Mucosa of rectum (tissue), 2 donors: ENCODE measurements at regions not wholly inside any gene's neighbourhood (a gene's known extent, or its start where the extent isn't known, plus 50 kb on each side); places are given as distances from the start of the nearest gene placed in this dataset.

Experiments used
- H3K27ac ChIP-seq, 2 donors: one replicate each; pipeline ENCODE4 v1.7.0; 2013; ENCODE audit warnings: inconsistent platforms in 2 of 2, low read depth in 2 of 2, low read length in 2 of 2
- H3K27me3 ChIP-seq, 2 donors: one replicate each; pipeline ENCODE4 v1.7.0; 2013; ENCODE audit warnings: low read length in 2 of 2; ENCODE audit not compliant: control insufficient read depth in 2 of 2, insufficient read depth in 2 of 2
- H3K36me3 ChIP-seq, 2 donors: one replicate each; pipeline ENCODE4 v1.7.0; 2013; ENCODE audit warnings: low read length in 2 of 2; ENCODE audit not compliant: control insufficient read depth in 2 of 2, insufficient read depth in 2 of 2
- H3K4me1 ChIP-seq, 2 donors: one replicate each; pipeline ENCODE4 v1.7.0; 2013; ENCODE audit warnings: low read length in 2 of 2, mild to moderate bottlenecking in 1 of 2; ENCODE audit not compliant: control insufficient read depth in 2 of 2, insufficient read depth in 2 of 2
- H3K4me3 ChIP-seq, 2 donors: one replicate each; pipeline ENCODE4 v1.7.0; 2013; ENCODE audit warnings: low read length in 2 of 2
- H3K9ac ChIP-seq, 2 donors: one replicate each; pipeline ENCODE4 v1.7.0; 2013; ENCODE audit warnings: low read length in 2 of 2, low read depth in 1 of 2, mild to moderate bottlenecking in 1 of 2
- H3K9me3 ChIP-seq, 2 donors: one replicate each; pipeline ENCODE4 v1.7.0; 2013; ENCODE audit warnings: low read length in 2 of 2; ENCODE audit not compliant: control insufficient read depth in 2 of 2
- donor health status: healthy.
- donor health status: Normal muscosa, but diverticular disease.

- peaks cover 0 to 6% of the 10 kb centered on the region in 2 donors for H3K9me3 ChIP-seq
- H3K9ac ChIP-seq: no peak overlapping the region
- no peaks in the 10 kb centered on the region for H3K36me3 ChIP-seq
- H3K27me3 ChIP-seq: no peaks in the 10 kb centered on the region
- no peaks in the 10 kb centered on the region for H3K4me1 ChIP-seq
- H3K4me3 ChIP-seq: no peak overlapping the region
- no peak overlapping the region for H3K27ac ChIP-seq
These were observed 1491.0 kb downstream of the SI start for GRCh38 chr3:163587342-163587741.

DNA sequence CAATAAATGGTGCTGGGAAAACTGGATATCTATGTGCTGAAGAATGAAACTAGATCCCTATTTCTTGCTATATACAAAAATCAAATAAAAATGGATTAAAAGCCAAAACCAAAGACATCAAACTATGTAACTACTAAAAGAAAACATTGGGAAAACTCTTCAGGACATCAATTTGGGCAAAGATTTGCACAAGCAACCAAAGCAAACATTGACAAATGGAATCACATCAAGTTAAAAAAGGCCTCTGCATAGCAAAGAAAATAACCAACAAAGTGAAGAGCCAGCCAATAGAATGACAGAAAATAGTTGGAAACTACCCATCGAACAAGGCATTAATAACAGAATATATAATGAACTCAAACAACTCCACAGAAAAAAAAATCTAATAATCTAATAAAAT is 1495.3 kb downstream of the SI start:
- Histone ChIP-seq H3K4me3 (no peak overlapping the region), H3K27ac (no peak overlapping the region), H3K36me3 (no peaks in the 10 kb centered on the region), H3K27me3 (no peaks in the 10 kb centered on the region), H3K9ac (no peak overlapping the region), H3K4me1 (no peaks in the 10 kb centered on the region), H3K9me3 (peaks cover 0 to 6% of the 10 kb centered on the region in 2 donors)

DNA sequence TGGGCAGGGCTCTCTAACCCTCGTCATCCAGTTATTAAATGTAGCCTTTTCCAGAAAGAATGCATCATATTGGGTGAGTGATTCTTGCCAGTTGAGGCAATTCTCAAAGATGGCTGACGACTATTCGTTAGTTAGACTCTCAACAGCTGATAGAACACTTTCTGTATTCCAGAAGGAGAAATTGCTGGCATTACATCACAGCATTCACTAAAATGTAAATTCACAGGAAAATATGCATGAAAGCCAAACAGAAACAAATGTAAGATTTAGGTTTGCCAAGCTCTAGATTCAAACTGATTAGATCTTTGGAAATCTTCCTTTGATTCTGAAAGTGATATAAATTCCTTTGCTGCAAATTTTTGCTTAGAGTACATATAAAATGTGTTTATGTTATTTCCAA is 1501.0 kb downstream of the SI start:
- no peaks in the 10 kb centered on the region for H3K4me1 ChIP-seq
- H3K9me3 ChIP-seq: no peaks in the 10 kb centered on the region
- H3K4me3 ChIP-seq: no peak overlapping the region
- H3K36me3 ChIP-seq: no peaks in the 10 kb centered on the region
- H3K27me3 ChIP-seq: no peaks in the 10 kb centered on the region
- H3K9ac ChIP-seq: no peak overlapping the region
- no peak overlapping the region for H3K27ac ChIP-seq

DNA sequence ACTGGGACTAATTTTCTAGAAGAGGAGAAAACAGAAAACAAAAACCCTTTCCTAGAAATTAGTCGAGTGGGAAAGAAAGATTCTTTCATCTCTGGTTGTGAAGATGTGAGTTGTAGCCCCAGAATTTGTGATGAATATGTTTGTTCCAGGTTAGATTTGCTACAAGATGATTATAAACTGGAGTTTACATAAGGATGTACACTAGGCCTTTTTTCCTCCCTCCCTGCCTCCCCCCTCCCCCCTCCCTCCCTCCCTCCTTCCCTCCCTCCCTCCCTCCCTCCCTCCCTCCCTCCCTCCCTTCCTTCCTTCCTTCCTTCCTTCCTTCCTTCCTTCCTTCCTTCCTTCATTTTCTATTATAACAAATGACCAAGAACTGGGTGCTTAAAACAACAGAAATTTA is 1502.0 kb downstream of the SI start:
- H3K9ac ChIP-seq: no peak overlapping the region
- no peaks in the 10 kb centered on the region for H3K36me3 ChIP-seq
- no peak overlapping the region for H3K4me3 ChIP-seq
- no peaks in the 10 kb centered on the region for H3K27me3 ChIP-seq
- H3K27ac ChIP-seq: no peak overlapping the region
- H3K4me1 ChIP-seq: no peaks in the 10 kb centered on the region
- no peaks in the 10 kb centered on the region for H3K9me3 ChIP-seq

GRCh38 chr3:163573324-163573723 is 1505.0 kb downstream of the SI start:
- Histone ChIP-seq H3K4me3 (no peak overlapping the region), H3K9ac (no peak overlapping the region), H3K36me3 (no peaks in the 10 kb centered on the region)

GRCh38 chr3:163572856-163573255 is 1505.4 kb downstream of the SI start:
- Histone ChIP-seq H3K27ac (no peak overlapping the region), H3K9me3 (no peaks in the 10 kb centered on the region), H3K9ac (no peak overlapping the region), H3K36me3 (no peaks in the 10 kb centered on the region), H3K27me3 (no peaks in the 10 kb centered on the region), H3K4me3 (no peak overlapping the region), H3K4me1 (no peaks in the 10 kb centered on the region)

More at GRCh38 chr3:163573324-163573723, 1505.0 kb downstream of the SI start:
- no peaks in the 10 kb centered on the region for H3K4me1 ChIP-seq
- no peak overlapping the region for H3K27ac ChIP-seq
- no peaks in the 10 kb centered on the region for H3K9me3 ChIP-seq
- H3K27me3 ChIP-seq: no peaks in the 10 kb centered on the region

GRCh38 chr3:163563485-163563884 is 1514.8 kb downstream of the SI start:
- Histone ChIP-seq H3K36me3 (no peaks in the 10 kb centered on the region), H3K4me1 (no peaks in the 10 kb centered on the region), H3K9ac (no peak overlapping the region), H3K27ac (no peak overlapping the region), H3K4me3 (no peak overlapping the region), H3K27me3 (no peaks in the 10 kb centered on the region), H3K9me3 (no peaks in the 10 kb centered on the region)

GRCh38 chr3:163562625-163563024 is 1515.7 kb downstream of the SI start:
- no peaks in the 10 kb centered on the region for H3K27me3 ChIP-seq
- H3K4me1 ChIP-seq: no peaks in the 10 kb centered on the region
- no peaks in the 10 kb centered on the region for H3K9me3 ChIP-seq
- H3K27ac ChIP-seq: no peak overlapping the region
- H3K4me3 ChIP-seq: no peak overlapping the region
- no peak overlapping the region for H3K9ac ChIP-seq
- no peaks in the 10 kb centered on the region for H3K36me3 ChIP-seq

GRCh38 chr3:163561151-163561550 is 1517.1 kb downstream of the SI start:
- Histone ChIP-seq H3K9me3 (no peaks in the 10 kb centered on the region), H3K4me1 (no peaks in the 10 kb centered on the region), H3K27me3 (no peaks in the 10 kb centered on the region), H3K27ac (no peak overlapping the region), H3K36me3 (no peaks in the 10 kb centered on the region), H3K9ac (no peak overlapping the region), H3K4me3 (no peak overlapping the region)

DNA sequence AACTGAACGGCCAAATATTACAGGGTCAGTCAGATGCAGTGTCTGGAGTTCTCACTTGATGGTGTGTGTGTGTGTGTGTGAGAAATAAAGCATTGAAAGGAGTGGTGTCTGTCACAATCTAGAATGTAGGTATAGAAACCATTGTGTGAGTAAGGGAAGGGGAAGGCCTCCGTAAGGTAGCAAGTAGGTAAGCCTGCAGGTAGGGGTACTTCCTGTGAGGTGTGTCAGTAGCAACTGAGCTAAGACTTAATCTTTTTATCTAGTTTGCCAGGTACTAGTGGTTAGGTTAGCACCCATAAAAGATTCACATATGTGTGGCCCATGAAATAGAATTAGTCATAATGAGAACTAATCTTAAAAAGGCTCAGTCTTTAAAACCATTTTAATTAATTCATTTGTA is 1517.8 kb downstream of the SI start:
- Histone ChIP-seq H3K9me3 (no peaks in the 10 kb centered on the region), H3K36me3 (no peaks in the 10 kb centered on the region), H3K4me3 (no peak overlapping the region), H3K27me3 (no peaks in the 10 kb centered on the region), H3K9ac (no peak overlapping the region), H3K4me1 (no peaks in the 10 kb centered on the region), H3K27ac (no peak overlapping the region)
